ENCODE measurements at regions not wholly inside any gene's neighbourhood (a gene's known extent, or its start where the extent isn't known, plus 50 kb on each side); places are given as distances from the start of the nearest gene placed in this dataset.

DNA sequence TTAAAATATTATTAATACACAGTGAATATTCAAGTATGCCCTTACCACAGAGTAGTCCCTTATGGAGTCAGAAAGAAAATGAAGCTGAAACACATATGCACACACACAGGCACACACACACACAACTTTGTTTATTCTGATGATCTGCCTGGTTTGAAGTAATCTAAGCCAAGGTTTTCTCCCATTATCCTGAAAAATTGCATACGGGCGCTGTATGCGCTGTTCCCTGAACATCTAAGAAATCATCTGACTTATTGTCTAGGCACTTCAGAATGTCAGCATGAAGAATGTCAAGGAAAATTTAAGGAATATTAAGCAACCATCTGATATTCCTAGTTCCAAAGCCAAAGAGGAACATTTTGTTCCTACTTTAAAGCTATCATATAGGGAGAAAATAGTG, 147.1 kb upstream of the SLC30A5 start:
- H3K4me2 ChIP-seq (ENCODE audit: insufficient read depth, low read length), result no peak overlapping the region
- H2AFZ ChIP-seq (ENCODE audit: low read depth, low read length), result no peak overlapping the region
- H3K9ac ChIP-seq (ENCODE audit: insufficient read depth in 1 of 2, low read depth in 2 of 2, low read length in 2 of 2), result no peak overlapping the region
- H3K9me1 ChIP-seq (ENCODE audit: control insufficient read depth, insufficient read depth, low read length), result no peaks in the 10 kb centered on the region
- in situ Hi-C loops (cut with MboI) (no loop called here), intact Hi-C loops (cut with micrococcal nuclease) (no loop called here)
- no peaks in the 10 kb centered on the region for H3K79me2 ChIP-seq (ENCODE audit: control insufficient read depth, insufficient read depth, low read length)
- H4K20me1 ChIP-seq (replicated peaks; ENCODE audit: control insufficient read depth, insufficient read depth, low read length), result no peaks in the 10 kb centered on the region
- no peak overlapping the region for H3K4me3 ChIP-seq
- no peaks in the 10 kb centered on the region; a peak in 1 of 5 replicates for H3K4me1 ChIP-seq (replicated peaks in 1 of 2; ENCODE audit: control insufficient read depth in 2 of 2, insufficient read depth in 2 of 2, low read length in 2 of 2)
- WGBS (ENCODE audit: insufficient coverage, low coverage, missing lambda C conversion rate), result 19% methylated on average over 3 of the region's 3 CpGs
- no TSS peak for BruUV-seq (replicated peaks)
- ChIA-PET POLR2A (no interaction called here), CTCF (ENCODE audit: low intra/inter-chr PET ratio) (no interaction called here)
- H3K27me3 ChIP-seq (ENCODE audit: control insufficient read depth in 2 of 2, insufficient read depth in 2 of 2, low read length in 2 of 2), result peaks cover 10 to 15% of the 10 kb centered on the region in 2 experiments; a peak in 4 of 5 replicates
- no peaks in the 10 kb centered on the region for H3K36me3 ChIP-seq (ENCODE audit: control insufficient read depth, insufficient read depth, low read length)
- DNase-seq (ENCODE audit: extremely low read depth in 1 of 4, low spot score in 3 of 4) (no peak), ATAC-seq (no peak), FAIRE-seq (no peak)
- TF ChIP-seq, protein P1, sequence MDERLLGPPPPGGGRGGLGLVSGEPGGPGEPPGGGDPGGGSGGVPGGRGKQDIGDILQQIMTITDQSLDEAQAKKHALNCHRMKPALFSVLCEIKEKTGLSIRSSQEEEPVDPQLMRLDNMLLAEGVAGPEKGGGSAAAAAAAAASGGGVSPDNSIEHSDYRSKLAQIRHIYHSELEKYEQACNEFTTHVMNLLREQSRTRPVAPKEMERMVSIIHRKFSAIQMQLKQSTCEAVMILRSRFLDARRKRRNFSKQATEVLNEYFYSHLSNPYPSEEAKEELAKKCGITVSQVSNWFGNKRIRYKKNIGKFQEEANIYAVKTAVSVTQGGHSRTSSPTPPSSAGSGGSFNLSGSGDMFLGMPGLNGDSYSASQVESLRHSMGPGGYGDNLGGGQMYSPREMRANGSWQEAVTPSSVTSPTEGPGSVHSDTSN (CRISPR knock-in tag; IDR thresholded peaks at IDR 0.05; ENCODE audit: low read depth), result no peak
- TF ChIP-seq, protein P1 (tag; conservative IDR thresholded peaks at IDR 0.05; ENCODE audit: low read depth), result no peak
- TF ChIP-seq, protein P2, sequence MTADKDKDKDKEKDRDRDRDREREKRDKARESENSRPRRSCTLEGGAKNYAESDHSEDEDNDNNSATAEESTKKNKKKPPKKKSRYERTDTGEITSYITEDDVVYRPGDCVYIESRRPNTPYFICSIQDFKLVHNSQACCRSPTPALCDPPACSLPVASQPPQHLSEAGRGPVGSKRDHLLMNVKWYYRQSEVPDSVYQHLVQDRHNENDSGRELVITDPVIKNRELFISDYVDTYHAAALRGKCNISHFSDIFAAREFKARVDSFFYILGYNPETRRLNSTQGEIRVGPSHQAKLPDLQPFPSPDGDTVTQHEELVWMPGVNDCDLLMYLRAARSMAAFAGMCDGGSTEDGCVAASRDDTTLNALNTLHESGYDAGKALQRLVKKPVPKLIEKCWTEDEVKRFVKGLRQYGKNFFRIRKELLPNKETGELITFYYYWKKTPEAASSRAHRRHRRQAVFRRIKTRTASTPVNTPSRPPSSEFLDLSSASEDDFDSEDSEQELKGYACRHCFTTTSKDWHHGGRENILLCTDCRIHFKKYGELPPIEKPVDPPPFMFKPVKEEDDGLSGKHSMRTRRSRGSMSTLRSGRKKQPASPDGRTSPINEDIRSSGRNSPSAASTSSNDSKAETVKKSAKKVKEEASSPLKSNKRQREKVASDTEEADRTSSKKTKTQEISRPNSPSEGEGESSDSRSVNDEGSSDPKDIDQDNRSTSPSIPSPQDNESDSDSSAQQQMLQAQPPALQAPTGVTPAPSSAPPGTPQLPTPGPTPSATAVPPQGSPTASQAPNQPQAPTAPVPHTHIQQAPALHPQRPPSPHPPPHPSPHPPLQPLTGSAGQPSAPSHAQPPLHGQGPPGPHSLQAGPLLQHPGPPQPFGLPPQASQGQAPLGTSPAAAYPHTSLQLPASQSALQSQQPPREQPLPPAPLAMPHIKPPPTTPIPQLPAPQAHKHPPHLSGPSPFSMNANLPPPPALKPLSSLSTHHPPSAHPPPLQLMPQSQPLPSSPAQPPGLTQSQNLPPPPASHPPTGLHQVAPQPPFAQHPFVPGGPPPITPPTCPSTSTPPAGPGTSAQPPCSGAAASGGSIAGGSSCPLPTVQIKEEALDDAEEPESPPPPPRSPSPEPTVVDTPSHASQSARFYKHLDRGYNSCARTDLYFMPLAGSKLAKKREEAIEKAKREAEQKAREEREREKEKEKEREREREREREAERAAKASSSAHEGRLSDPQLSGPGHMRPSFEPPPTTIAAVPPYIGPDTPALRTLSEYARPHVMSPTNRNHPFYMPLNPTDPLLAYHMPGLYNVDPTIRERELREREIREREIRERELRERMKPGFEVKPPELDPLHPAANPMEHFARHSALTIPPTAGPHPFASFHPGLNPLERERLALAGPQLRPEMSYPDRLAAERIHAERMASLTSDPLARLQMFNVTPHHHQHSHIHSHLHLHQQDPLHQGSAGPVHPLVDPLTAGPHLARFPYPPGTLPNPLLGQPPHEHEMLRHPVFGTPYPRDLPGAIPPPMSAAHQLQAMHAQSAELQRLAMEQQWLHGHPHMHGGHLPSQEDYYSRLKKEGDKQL (CRISPR knock-in tag; IDR thresholded peaks at IDR 0.05; ENCODE audit: borderline replicate concordance), result no peak
- TF ChIP-seq, protein P3, sequence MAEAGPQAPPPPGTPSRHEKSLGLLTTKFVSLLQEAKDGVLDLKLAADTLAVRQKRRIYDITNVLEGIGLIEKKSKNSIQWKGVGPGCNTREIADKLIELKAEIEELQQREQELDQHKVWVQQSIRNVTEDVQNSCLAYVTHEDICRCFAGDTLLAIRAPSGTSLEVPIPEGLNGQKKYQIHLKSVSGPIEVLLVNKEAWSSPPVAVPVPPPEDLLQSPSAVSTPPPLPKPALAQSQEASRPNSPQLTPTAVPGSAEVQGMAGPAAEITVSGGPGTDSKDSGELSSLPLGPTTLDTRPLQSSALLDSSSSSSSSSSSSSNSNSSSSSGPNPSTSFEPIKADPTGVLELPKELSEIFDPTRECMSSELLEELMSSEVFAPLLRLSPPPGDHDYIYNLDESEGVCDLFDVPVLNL (CRISPR knock-in tag; IDR thresholded peaks at IDR 0.05; ENCODE audit: low read depth), result no peak
- no peak for TF ChIP-seq L3MBTL2 (IDR thresholded peaks at IDR 0.05)
- TF ChIP-seq, protein P4, sequence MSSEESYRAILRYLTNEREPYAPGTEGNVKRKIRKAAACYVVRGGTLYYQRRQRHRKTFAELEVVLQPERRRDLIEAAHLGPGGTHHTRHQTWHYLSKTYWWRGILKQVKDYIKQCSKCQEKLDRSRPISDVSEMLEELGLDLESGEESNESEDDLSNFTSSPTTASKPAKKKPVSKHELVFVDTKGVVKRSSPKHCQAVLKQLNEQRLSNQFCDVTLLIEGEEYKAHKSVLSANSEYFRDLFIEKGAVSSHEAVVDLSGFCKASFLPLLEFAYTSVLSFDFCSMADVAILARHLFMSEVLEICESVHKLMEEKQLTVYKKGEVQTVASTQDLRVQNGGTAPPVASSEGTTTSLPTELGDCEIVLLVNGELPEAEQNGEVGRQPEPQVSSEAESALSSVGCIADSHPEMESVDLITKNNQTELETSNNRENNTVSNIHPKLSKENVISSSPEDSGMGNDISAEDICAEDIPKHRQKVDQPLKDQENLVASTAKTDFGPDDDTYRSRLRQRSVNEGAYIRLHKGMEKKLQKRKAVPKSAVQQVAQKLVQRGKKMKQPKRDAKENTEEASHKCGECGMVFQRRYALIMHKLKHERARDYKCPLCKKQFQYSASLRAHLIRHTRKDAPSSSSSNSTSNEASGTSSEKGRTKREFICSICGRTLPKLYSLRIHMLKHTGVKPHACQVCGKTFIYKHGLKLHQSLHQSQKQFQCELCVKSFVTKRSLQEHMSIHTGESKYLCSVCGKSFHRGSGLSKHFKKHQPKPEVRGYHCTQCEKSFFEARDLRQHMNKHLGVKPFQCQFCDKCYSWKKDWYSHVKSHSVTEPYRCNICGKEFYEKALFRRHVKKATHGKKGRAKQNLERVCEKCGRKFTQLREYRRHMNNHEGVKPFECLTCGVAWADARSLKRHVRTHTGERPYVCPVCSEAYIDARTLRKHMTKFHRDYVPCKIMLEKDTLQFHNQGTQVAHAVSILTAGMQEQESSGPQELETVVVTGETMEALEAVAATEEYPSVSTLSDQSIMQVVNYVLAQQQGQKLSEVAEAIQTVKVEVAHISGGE (CRISPR knock-in tag; IDR thresholded peaks at IDR 0.05), result no peak
- H3K9me3 ChIP-seq (replicated peaks; ENCODE audit: control insufficient read depth, insufficient read depth, low read depth, low read length), result no peaks in the 10 kb centered on the region
- no peak overlapping the region for H3K27ac ChIP-seq (ENCODE audit: extremely low read depth, low read depth, low read length)

Measured in K562 (cell line).